Tibial nerve (tissue), 4 donors: ENCODE measurements at regions not wholly inside any gene's neighbourhood (a gene's known extent, or its start where the extent isn't known, plus 50 kb on each side); places are given as distances from the start of the nearest gene placed in this dataset.
"Not testable (repeated sequence)": the region's sequence is repeated elsewhere in the genome, so short reads cannot be mapped to it uniquely, and the experiment has no call there.

Experiments
- CTCF ChIP-seq, 5 experiments: fragments of 200-600 bp in 3 of 5; fragments of 450-650 bp in 2 of 5; sonication (generic) in 3 of 5; IDR thresholded peaks; one replicate each; pipeline ENCODE4 v1.5.1; 2016 to 2019; ENCODE audit warnings: antibody characterized with exemption in 5 of 5, mild to moderate bottlenecking in 3 of 5, moderate library complexity in 2 of 5
- EP300 ChIP-seq, 2 donors: sonication (generic); formaldehyde crosslinking; IDR thresholded peaks; one replicate each; pipeline ENCODE4 v1.6.1; 2017; ENCODE audit warnings: antibody characterized with exemption in 2 of 2, mild to moderate bottlenecking in 1 of 2
- POLR2A ChIP-seq, 2 donors: fragments of 450-650 bp; IDR thresholded peaks; one replicate each; pipeline ENCODE4 v1.6.1; 2017; ENCODE audit warnings: antibody characterized with exemption in 2 of 2, mild to moderate bottlenecking in 2 of 2, moderate library complexity in 2 of 2

DNA sequence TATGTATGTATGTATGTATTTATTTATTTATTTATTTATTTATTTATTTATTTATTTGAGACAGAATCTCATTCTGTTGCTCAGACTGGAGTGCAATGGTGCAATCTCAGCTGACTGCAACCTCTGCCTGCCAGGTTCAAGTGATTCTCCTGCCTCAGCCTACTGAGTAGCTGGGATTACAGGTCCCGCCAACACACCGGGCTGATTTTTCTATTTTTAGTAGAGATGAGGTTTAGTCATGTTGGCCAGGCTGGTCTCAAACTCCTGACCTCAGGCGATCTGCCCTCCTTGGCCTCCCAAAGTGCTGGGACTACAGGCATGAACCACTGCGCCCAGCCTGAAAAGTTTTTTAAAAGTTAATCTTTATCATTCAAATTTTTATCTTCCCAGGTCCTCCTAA lies 532.9 kb upstream of the SMIM21 start:
- TF ChIP-seq CTCF, EP300, POLR2A (IDR thresholded peaks at IDR 0.05): not testable (repeated sequence)
